SK-N-SH treated with all-trans-retinoic acid at 6 μM for 48 hours (cell line): ENCODE measurements at regions not wholly inside any gene's neighbourhood (a gene's known extent, or its start where the extent isn't known, plus 50 kb on each side); places are given as distances from the start of the nearest gene placed in this dataset.

ENCODE experiments used
- BACH2 ChIP-seq: fragments of 250-450 bp; sonication (Bioruptor Pico); IDR thresholded peaks from 2 replicates; pipeline ENCODE4 v1.9.0; 2021; ENCODE audit warnings: mild to moderate bottlenecking, borderline replicate concordance
- CREB5 ChIP-seq: fragments of 250-450 bp; sonication (Bioruptor Pico); IDR thresholded peaks from 2 replicates; pipeline ENCODE4 v1.5.1; 2020; ENCODE audit warnings: low read depth, mild to moderate bottlenecking, moderate library complexity
- ESRRG ChIP-seq: fragments of 250-450 bp; sonication (Bioruptor Pico); IDR thresholded peaks from 2 replicates; pipeline ENCODE4 v1.6.1; 2021; ENCODE audit warnings: mild to moderate bottlenecking
- GLIS3 ChIP-seq: fragments of 250-450 bp; sonication (Bioruptor Pico); IDR thresholded peaks from 2 replicates; pipeline ENCODE4 v1.5.0; 2020; ENCODE audit warnings: mild to moderate bottlenecking, moderate library complexity
- RARB ChIP-seq: fragments of 250-450 bp; sonication (Bioruptor Pico); IDR thresholded peaks from 2 replicates; pipeline ENCODE4 v1.8.0; 2021; ENCODE audit warnings: mild to moderate bottlenecking, moderate library complexity
- SNAI2 ChIP-seq: fragments of 250-450 bp; sonication (Bioruptor Pico); IDR thresholded peaks from 2 replicates; pipeline ENCODE4 v1.5.0; 2020; ENCODE audit warnings: mild to moderate bottlenecking, moderate library complexity
- TCF4 ChIP-seq: fragments of 250-450 bp; sonication (Bioruptor Pico); IDR thresholded peaks from 2 replicates; pipeline ENCODE4 v1.8.0; 2021; ENCODE audit warnings: mild to moderate bottlenecking, moderate library complexity, borderline replicate concordance
- TSHZ2 ChIP-seq: fragments of 250-450 bp; sonication (Bioruptor Pico); IDR thresholded peaks from 2 replicates; pipeline ENCODE4 v1.5.0; 2020; ENCODE audit warnings: mild to moderate bottlenecking, moderate library complexity
- ZC3H10 ChIP-seq: fragments of 250-450 bp; sonication (Bioruptor Pico); IDR thresholded peaks from 2 replicates; pipeline ENCODE4 v1.5.1; 2021; ENCODE audit warnings: mild to moderate bottlenecking, moderate library complexity
- ZNF565 ChIP-seq: fragments of 450-650 bp; formaldehyde crosslinking; conservative IDR thresholded peaks from 2 replicates; pipeline ENCODE4 v1.5.0; 2020; ENCODE audit warnings: low read depth, mild to moderate bottlenecking, moderate library complexity
- ZNF70 ChIP-seq: fragments of 450-650 bp; formaldehyde crosslinking; IDR thresholded peaks from 2 replicates; pipeline ENCODE4 v1.5.0; 2020; ENCODE audit warnings: mild to moderate bottlenecking, moderate library complexity
- TF ChIP-seq, protein P1 (sequence below): fragments of 250-450 bp; sonication (Bioruptor Pico); IDR thresholded peaks from 2 replicates; pipeline ENCODE4 v1.8.0; 2020; ENCODE audit warnings: mild to moderate bottlenecking, moderate library complexity, borderline replicate concordance

DNA sequence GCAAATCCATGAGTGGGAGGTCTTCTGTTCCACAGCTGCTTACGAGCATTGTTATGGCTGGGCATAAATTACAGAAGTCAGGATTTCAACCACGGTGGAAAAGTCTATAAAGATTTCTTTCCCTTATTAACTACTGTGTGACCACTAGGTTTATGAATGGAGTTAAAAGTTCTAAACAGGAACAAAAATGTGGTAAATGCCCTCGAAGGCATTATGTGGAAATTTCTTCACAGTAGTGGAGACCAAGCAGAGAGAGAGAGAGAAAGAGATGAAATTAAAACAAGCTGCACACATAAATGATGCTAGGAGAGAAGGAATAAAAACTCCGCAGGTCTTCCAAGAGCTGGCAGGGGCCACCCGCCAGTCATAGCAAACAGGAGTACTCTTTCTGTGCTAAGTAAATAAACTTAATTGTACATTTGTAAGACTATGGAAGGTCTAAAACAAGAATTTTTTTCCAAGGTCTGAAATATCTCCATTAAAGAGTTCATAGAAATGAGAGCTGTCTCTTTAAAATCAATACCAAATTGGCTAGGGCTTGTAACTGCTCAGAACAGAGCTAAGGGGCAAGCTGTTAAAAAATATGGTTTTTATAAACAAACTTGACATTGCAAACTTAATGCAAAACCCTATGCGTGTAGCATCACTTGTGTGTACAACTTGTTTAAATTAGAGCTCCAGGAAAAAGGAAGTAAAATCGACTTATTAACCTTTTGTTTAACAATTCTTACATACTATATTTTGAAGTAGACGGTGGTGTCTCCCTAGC is 438.2 kb downstream of the MEIS1 start:
- TF ChIP-seq TSHZ2 (CRISPR knock-in tag) (no peak), CREB5 (CRISPR knock-in tag) (no peak), TCF4 (no peak), RARB (CRISPR knock-in tag) (no peak), BACH2 (CRISPR knock-in tag) (no peak), ZNF565 (CRISPR knock-in tag) (no peak), ESRRG (CRISPR knock-in tag) (no peak), GLIS3 (CRISPR knock-in tag) (no peak), ZNF70 (CRISPR knock-in tag) (no peak), SNAI2 (CRISPR knock-in tag) (no peak), ZC3H10 (CRISPR knock-in tag) (no peak)
- TF ChIP-seq, protein P1, sequence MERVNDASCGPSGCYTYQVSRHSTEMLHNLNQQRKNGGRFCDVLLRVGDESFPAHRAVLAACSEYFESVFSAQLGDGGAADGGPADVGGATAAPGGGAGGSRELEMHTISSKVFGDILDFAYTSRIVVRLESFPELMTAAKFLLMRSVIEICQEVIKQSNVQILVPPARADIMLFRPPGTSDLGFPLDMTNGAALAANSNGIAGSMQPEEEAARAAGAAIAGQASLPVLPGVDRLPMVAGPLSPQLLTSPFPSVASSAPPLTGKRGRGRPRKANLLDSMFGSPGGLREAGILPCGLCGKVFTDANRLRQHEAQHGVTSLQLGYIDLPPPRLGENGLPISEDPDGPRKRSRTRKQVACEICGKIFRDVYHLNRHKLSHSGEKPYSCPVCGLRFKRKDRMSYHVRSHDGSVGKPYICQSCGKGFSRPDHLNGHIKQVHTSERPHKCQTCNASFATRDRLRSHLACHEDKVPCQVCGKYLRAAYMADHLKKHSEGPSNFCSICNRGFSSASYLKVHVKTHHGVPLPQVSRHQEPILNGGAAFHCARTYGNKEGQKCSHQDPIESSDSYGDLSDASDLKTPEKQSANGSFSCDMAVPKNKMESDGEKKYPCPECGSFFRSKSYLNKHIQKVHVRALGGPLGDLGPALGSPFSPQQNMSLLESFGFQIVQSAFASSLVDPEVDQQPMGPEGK (CRISPR knock-in tag) = no peak
